SH-SY5Y (cell line): ENCODE measurements at regions not wholly inside any gene's neighbourhood (a gene's known extent, or its start where the extent isn't known, plus 50 kb on each side); places are given as distances from the start of the nearest gene placed in this dataset.

Experiments
- GATA2 ChIP-seq: IDR thresholded peaks from 2 replicates; pipeline ENCODE4 v1.6.1; 2011; ENCODE audit warnings: mild to moderate bottlenecking, low read depth, low read length
- GATA3 ChIP-seq: IDR thresholded peaks from 2 replicates; pipeline ENCODE4 v1.6.1; 2011; ENCODE audit warnings: low read depth, mild to moderate bottlenecking, low read length, moderate library complexity

DNA sequence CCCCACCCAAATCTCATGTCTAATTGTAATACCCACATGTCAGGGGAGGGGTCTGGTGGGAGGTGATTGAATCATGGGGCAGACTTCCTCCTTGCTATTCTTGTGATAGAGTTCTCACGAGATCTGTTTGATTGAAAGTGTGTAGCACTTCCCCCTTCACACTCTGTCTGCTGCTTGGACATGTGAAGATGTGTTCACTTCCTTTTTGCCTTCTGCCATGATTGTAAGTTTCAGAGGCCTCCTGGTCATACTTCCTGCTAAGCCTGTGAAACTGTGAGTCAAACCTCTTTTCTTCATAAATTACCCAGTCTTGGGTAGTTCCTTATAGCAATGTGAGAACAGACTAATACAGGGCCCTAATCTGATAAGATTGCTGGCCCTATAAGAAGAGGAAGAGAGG, 1514.8 kb downstream of the RPA4 start:
- TF ChIP-seq GATA2 (no peak), GATA3 (no peak)

DNA sequence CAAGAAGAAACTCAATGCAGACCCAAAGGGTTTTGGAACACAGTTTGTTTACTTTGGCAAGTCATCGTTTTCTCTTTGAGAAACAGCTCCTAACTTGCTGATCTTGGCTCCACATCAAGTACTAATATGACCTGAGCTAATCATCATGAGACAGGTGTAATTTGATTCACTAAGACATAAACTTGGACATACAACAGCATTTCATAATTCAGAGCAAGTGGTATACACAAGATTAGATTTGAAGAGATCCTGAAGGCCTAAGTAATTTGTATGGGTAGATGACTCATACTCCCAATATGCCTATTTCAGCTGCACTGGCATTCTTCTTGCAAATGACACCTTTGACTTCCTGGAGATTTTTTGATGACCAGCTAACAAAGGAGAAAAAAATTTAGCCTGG, 1521.7 kb downstream of the RPA4 start:
- TF ChIP-seq GATA2 (no peak), GATA3 (no peak)

DNA sequence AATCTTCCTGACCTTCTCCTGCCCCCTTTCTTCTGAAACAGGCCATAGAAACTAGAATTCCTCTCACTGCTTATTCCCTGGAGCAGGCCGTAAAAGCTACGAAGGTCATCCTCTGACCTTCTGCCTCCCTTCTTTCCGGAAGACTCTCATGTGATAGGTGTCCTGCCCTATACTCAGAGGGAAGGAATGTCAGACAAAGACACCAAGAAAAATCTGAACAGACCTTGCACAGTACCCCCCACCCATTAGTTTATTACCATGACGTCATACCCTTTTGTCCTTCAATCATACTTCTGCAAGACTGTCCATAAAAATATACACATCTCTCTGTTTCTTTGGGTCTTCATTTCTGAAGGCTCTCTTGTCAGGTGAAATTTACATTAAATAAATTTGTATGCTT, 1523.9 kb downstream of the RPA4 start:
- no peak for TF ChIP-seq GATA3
- no peak for TF ChIP-seq GATA2

DNA sequence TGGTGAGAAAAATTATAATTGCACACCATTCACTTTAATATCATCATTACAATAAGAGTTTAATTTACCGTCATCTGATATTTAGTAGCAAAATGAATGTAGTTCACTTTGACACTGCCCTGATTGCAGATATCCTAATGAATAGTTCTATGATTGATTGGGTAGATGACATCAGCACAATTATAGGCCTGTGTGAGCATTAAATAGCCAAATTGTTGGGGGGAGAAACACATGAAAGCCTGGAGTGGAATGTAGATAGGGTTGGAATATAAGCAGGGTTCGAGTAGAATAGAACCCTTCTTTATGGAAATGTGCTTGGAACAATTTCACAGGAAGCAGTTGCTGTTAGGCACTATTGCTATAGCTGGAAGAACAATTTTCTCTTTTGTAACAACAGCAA, 1526.2 kb downstream of the RPA4 start:
- TF ChIP-seq GATA2 (no peak), GATA3 (no peak)

DNA sequence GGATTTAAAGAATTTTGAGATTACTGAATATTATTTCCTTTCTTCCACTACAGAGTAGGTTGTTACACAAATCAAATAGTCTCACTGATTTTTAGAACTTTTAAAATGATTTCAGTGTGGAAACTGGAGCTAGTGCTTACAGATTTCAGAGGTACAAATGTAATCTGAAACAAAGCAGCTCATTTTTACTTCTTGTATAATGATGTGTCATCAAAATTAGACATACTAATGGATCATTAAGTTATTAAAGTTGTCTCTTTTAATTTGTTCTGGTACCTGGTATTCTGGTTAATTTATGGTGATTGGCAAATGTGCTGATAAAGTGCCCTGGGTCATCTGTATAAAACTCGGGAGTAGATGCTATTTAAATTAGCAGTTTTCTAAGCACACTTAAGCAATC, 1528.3 kb downstream of the RPA4 start:
- no peak for TF ChIP-seq GATA3
- TF ChIP-seq GATA2, result no peak

DNA sequence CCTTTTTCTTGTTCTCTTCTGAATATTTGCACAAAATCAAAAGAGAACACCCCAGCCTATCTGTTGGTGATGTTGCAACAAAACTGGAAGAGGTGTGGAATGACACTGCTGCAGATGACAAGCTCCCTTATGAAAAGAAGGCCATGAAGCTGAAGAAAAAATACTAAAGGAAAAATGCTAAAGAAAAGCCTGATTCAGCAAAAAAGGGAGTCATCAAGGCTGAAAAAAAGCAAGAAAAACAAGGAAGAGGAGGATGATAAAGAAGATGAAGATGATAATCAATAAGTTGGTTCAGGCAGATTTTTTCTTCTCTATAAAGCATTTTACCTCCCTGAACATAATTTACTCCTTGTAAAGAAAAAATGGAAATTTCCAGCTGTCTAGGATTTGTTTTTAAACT, 1538.8 kb downstream of the RPA4 start:
- TF ChIP-seq GATA2, result no peak
- no peak for TF ChIP-seq GATA3

DNA sequence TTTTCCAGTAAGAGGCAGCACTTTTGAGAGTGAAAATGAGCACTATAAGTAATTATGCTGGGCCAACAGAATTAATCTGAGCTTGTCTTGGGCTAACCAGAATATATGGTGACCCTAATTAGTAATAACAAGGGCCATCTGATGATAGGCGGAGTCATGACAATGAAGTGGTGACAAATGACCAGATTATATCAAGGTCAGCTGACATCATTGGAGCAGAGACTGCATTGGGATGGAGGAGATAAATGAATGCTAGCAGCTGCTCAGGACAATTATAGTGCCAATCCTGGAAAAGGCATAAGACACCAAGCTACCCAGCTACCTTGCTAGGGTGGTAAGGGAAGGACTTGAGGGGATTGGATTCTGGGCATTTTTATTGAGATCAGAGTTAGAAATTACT, 1548.7 kb downstream of the RPA4 start:
- TF ChIP-seq GATA3 (no peak), GATA2 (no peak)

DNA sequence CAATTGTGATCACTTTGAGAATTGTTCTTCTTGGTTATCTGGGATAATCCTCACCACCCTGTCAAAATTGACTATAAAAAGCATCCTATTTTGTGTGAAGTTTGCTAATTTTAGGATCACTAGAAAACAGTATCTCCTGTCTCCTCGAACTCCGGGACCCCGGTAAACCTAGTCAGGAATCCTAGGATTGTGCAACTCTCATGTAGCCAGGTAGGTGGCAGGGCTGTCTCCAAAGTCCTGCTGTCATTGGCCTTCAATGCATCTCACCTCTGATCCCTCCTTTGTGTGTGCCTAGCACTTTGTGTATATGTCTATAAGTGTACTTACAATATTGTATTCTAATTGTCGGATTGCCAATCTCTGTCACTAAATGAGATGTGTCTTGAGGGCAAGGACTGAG, 1564.8 kb downstream of the RPA4 start:
- TF ChIP-seq GATA3 (no peak), GATA2 (no peak)

DNA sequence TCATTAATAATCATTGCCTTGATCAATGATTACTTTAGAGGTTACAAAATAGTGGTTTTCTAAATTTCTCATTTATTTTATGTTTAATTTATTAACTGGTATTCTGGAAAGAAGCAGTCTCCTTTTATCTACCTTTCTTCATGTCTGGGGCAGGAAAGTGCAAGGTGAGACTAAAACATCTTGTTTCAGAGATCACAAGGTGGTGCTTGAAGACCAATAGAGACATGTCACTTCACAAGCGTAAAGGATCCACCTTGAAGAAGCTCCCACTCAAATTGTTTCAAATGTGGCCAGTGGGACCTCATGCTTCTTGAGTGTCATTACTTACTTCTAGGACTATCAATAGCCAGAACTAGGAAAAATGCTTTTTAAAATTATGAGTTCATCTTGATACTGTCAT, 1568.7 kb downstream of the RPA4 start:
- TF ChIP-seq GATA2 (no peak), GATA3 (no peak)

DNA sequence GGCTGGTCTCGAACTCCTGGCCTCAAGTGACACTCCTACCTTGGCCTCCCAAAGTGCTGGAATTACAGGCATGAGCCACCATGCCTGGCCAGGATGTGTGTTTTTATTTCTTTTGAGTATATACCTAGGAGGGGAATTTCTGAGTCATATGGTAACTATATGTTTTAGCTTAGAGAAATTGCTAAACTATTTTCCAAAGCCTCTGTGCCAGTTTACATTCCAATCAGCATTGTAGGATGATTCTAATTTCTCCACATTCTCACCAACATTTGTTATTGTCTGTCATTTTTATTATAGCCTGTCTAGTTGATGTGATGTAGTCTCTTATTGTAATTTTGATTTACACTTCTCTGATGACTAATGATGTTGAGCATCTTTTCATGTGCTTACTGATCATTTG, 1576.0 kb downstream of the RPA4 start:
- TF ChIP-seq GATA2, result no peak

DNA sequence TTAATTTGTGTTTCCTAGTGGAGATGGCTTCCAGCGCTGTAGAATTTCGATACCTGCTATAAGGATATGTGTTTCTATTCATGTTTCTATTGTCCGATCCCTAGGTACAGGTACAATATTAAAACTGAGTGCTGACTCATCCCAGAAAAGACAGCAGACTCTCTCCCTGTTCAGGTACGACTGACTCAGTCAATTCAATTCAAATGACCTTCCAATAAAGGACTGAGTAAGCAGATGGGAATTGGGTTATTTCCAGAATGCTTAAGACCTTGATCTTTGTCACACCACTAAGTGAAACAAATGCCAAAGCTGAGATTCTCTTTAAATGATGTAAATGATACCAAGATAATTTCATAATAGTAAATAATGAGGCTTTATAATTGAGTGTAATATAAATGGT, 1596.9 kb downstream of the RPA4 start:
- TF ChIP-seq GATA2 (no peak), GATA3 (no peak)

DNA sequence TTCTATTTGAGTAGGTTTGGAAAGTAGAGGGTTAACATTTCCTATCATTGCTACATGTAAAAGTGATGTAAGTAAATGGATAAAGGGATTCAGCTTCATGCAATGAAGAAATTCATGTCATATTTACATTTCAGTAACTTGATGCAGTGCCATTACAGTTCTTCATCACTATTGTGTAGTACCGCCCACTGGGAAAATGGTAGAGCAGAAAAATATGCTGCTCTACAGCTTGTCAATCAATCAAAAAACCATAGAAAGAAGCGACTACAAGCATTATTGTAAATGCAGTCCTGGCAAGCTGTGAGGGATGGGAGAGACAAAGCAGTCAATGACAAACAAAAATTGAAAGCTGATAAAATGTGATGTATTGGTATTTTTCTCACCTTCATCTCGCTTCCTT, 1597.9 kb downstream of the RPA4 start:
- no peak for TF ChIP-seq GATA3
- no peak for TF ChIP-seq GATA2

DNA sequence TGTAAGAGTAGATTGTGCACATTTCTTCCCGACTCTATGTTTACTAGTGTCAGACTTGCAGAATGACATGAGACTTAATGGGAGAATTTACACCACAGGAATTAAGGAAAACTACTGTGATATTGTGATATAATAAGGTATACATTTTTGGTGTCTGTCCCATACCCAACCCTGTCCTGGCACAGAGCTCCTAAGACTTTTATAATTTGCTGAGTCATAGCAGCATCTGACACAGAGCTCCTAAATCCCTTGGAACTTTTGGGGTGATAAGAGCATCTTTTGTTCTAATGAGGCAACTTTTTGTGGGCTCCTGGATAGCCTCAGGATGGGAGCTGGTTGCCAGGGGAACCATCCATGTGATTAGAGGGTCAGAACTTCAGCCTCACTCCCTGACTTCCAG, 1607.0 kb downstream of the RPA4 start:
- TF ChIP-seq GATA2, result no peak
- TF ChIP-seq GATA3, result no peak

DNA sequence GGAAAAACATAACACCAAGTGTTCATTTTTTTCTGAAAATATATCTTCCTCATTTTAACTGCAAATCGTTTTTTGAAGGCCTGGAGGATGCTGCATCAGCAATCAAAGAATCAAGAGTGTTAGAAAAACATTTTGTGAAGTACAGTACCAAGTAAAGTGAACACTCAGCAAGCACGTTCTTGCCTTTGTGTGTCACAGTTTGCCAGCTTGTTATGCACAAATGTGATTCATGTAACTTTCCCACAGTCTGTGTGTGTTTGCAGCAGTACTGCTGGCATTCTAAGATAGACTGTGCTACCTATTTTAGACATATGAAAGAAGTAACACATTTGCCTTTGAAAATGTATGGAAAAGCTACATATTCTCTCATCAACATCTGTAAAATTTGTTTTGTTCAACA, 1617.7 kb downstream of the RPA4 start:
- TF ChIP-seq GATA3 (no peak), GATA2 (no peak)

DNA sequence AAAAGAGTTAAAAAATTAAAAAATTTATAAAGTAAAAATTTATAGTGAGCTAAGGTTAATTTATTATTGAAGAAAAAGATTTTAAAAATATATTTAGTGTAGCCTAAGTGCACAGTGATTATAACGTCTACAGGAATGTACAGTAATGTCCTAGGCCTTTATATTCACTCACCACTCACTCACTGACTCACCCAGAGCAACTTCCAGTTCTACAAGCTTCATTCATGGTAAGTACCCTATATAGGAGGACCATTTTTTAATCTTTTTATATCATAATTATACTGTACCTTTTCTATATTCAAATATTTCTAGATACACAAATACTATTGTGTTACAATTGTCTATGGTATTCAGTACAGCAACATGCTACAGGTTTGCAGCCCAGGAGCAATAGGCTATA, 1623.2 kb downstream of the RPA4 start:
- TF ChIP-seq GATA3 (no peak), GATA2 (no peak)

DNA sequence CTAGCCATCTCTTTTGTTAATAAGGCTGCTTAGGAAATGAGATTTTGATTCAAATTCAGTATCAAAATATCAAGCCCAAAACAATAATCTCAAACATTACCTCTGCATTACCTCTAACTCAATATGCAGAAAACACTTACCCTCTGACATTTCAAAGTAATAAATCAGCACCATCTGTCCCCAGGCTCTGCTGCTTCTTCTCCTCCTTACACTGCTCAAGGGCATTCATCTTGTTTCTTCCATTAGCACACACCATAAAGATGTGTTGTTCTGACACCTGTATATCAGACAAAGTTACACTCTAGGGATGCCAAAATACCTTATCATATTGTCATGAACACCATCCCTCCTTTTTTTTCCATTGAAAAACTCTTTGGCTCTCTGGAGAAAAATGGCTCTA, 1630.3 kb downstream of the RPA4 start:
- TF ChIP-seq GATA3 (no peak), GATA2 (no peak)

DNA sequence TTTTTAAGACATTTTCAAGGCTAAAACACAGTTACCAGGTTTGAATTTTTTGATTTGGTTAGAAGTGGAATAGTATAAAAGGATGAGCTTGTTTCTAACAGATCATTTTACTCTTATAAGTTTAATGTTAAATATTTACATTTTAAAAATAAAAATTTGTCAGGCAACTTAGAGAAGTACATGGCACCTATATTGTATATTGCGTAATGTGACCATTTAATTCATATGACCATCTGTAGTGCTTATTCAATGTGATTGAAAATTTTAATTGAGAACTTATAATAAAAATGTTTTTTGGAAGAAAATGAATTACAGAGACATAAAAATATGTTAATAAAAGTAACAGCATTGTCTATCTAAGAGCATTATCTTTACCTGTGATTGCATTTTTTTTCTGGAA, 1632.4 kb downstream of the RPA4 start:
- no peak for TF ChIP-seq GATA3
- no peak for TF ChIP-seq GATA2

DNA sequence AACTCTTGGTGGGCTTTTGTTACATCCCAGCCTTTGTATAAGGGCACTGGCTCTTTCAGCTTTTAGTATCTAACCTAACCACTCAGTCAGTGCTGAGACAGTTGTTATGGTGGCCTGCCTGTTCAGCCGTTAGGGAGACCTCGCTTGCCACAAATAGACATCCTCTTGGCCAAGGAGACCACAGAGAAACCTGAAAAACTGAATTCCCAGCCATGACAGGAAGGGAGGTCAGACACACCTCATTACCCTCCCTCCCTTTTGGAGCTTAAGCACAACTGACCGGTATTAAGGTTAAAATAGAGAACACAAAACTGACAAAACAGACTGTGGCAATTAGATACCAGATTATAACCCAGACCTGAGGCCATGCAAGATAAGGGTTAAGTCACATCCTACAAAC, 1639.3 kb downstream of the RPA4 start:
- TF ChIP-seq GATA3 (no peak), GATA2 (no peak)
